Inflammatory macrophage treated with lipopolysaccharide for 1 hour (primary cell): ENCODE measurements at regions not wholly inside any gene's neighbourhood (a gene's known extent, or its start where the extent isn't known, plus 50 kb on each side); places are given as distances from the start of the nearest gene placed in this dataset.
"Not testable (repeated sequence)": the region's sequence is repeated elsewhere in the genome, so short reads cannot be mapped to it uniquely, and the experiment has no call there.

Experiments
- DNase-seq, 2 donors: peaks; one replicate each; pipeline ENCODE4 v3.0.0-alpha.2; 2020 to 2022

DNA sequence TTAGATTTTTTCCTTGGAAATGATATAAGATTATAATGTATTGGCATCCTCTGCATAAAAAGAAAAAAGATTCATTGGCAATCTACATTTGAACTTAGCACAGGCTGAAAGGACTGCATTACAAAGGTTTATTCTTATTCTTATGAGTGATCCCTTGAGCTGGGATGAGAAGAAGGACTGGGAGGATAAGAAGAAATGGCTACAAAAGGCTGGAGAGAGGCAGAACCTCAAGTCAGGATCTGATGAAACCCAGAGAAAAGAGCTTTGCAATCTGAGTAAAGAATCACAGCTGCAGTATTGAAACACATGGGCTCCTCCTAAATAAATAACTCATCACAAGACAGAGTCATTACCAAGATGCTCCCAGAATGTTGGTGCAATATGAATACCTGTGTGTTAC lies 1635.4 kb upstream of the FLRT2 start:
- no peak for DNase-seq

DNA sequence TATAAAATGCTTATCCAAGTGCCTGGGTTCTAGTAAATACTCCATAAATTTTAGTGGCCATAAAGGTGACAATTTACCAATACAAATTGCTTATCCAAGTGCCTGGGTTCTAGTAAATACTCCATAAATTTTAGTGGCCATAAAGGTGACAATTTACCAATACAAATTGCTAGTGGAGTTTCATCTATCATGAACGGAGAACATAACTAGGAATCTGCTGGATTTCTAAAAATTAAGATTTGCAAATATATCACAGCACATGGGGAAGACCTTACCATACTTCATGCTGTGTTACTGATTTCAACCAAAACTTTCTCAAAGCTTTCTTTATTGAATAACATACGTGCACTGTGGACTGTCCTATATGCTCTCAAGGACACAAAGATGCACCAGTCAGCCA lies 1631.4 kb upstream of the FLRT2 start:
- DNase-seq = not testable (repeated sequence)

GRCh38 chr14:83899706-83900105 lies 1630.2 kb upstream of the FLRT2 start:
- DNase-seq = no peak

DNA sequence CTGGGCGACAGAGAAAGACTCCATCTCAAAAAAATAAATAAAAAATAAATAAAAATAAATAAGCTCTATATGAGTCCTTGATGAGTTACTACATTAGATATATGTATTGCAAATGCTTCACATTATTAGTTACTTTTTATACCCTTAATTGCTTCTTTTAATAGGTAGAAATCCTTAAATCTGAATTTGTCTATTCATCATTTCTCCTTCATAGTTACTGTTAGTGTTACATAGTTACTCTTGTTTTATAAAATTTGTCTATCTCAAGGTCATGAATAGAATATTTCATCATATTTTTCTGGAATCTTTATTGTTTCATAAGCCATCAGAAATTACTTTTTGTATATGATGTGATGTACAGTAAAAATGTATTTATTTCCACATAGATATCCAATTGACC lies 1624.8 kb upstream of the FLRT2 start:
- DNase-seq = no peak

- no peak for DNase-seq
Observed at GRCh38 chr14:83908419-83908818, 1621.5 kb upstream of the FLRT2 start.

- DNase-seq = no peak
Observed at GRCh38 chr14:83909507-83909906, 1620.4 kb upstream of the FLRT2 start.

- no peak for DNase-seq
Observed at GRCh38 chr14:83912032-83912642, 1617.8 kb upstream of the FLRT2 start.

- no peak for DNase-seq
Observed at GRCh38 chr14:83913476-83913875, 1616.5 kb upstream of the FLRT2 start.

DNA sequence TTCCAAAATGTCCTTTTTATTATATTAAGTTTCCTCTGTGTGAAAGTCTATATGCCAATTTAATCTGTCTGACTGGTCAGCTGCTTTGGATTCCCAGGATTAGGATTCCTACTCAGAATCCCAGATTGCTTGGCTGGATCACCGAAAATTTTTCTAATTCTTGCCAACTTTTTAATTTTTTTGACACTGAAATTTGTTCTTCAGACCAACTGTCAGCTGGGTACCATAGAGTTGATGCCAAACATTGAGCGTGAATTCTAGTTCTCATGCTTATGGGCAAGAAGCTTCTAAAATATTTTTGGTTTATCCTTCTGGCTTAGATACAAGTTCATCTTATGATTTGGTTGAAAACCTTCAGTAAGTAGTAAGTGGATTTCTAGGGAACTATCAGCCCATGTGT lies 1611.4 kb upstream of the FLRT2 start:
- no peak for DNase-seq

- not testable (repeated sequence) for DNase-seq
Observed at GRCh38 chr14:83919675-83920074, 1610.3 kb upstream of the FLRT2 start.

GRCh38 chr14:83923842-83924241 lies 1606.1 kb upstream of the FLRT2 start:
- no peak for DNase-seq

DNA sequence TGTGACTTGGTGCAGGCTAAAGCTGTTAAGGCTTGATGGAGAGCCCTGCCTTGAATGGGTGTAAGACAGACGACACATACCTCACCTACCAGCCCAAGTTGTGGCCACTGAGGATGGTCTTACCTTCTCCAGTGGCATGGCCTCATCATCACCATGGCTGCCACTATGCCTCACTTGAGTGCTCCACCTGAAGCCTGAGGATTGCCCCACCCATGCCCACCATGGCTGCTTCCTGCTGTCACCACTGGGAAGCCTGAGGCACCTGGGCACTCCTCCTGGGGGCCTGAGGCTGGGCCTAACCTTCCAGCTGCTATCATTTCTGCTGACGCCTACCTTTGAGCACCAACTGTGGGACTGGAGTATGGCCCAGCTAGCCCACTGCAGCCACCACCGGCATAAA lies 1605.7 kb upstream of the FLRT2 start:
- DNase-seq = no peak

DNA sequence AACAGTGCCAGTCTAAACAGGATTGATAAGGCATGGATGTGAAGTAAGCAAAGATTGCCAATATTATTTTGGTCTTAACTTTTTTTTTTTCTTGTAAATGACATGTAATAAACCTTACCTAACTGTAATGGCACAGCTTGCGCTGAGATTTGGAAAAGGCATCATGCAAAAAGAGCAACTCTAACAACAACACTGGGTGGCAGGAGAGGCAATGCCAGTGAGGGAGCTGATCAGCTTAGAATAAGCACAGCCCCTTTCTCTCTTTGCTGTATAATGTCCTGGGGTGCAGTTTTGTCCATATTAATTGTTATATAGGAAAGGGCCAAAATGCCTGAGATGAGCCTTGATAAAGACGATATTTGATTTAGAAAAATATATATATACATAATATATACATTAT lies 1589.7 kb upstream of the FLRT2 start:
- no peak for DNase-seq

DNA sequence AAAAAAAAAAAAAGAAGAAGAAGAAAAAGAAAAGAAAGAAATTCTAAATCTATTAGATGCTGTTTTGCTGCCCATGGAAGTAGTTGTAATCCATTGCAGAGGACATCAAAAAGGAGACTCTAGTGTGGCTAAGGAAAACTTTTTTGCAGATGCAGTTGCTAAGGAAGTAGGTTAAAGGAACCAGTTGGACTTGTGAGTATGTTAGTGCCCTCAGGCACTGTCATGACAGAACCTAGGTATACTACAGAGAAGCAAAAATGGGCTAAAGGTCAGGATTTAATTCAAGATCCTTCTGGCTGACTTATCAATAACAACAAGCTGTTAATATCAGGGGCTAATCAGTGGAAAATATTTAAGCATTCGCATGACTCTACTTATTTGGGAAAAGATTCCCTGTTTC lies 1571.6 kb upstream of the FLRT2 start:
- no peak for DNase-seq

DNA sequence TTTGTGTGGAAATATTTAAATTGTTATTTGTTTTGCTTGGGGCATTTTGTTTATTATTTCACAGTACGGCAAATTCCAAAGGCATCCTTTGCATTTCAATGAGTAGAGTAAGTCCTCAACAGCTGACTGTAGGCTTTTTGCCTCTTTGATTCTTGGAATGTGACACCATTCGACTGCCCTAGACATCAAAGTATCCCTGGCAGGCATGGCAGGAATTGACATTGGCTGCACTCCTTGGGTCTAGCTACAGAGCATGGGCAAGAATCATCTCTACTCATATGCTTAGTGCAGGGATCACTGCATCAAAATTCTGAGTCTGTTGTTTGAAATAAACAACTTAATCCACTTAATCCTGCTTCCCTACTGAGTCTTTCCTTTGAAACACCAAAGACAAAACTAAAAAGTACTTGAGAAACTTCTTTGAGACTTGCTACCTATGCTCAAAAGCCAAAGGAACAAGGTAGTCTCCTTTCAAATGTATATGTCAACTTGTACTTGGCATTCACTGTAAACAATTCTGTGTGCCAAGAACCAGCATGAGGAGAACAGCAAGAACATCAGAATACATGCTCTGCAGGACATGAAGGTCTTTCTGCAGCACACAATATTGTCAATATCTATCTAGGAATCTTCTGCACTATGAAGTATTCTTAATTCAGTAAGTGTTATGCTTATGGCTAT lies 1569.0 kb upstream of the FLRT2 start:
- no peak for DNase-seq

DNA sequence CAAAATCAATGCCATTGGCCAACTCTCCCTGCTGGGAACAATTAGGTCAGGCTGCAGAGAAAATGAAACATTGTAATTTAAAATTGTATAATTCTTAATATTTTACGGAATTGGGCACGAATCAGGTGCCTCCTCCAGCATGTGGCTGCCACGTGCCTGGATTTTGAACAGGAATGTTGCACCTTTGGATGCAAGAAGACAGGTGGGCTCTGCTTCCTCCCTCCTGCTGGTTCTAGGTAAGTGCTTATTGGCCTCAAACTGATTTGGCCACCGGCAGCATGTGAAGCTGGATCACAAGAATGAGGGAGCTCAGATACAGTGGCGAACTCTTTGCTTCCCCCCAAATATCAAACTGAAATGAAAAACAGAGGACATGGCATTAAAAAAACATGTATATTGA lies 1559.9 kb upstream of the FLRT2 start:
- DNase-seq = no peak

DNA sequence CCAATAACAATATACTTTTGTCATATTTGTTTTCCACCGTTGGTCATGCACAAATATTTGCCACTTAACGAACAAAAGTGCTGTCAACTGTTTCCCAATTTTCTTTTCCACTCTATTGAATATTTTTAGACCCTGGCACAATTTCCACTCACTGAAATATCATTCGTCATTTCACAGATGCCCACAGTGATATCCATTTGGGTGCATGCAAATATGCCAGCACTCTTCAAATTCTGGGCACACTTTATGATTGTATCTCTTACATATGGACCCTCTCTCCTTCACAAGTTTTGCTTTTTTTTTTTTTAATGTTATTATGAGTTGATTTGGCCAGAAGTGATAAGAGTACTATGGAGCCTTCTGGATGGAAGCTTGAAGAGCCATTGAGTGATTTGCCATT lies 1557.3 kb upstream of the FLRT2 start:
- no peak for DNase-seq

DNA sequence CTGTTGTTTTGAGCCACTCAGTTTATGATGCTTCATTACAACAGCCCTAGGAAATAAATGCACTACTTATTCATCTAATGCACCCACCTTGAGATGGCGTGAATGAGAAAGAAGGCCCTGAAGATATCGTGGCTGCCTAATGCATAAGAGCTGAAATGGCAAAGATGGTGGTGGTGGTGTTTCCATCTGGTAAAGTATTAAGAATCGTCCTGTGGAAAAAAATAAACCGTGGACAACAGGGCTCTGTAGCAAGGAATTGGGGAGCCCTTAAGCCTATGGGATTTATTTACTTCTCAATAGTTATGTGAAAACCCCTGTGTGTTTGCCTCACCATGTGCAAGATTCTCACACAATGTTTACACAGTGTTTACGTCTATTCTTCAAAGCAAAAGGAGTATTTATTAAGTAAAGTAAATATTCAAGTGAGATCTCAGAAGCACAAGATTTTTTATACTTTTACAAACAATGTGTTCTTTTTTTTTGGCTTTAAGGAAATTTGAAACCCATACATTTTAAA lies 1555.2 kb upstream of the FLRT2 start:
- no peak for DNase-seq

DNA sequence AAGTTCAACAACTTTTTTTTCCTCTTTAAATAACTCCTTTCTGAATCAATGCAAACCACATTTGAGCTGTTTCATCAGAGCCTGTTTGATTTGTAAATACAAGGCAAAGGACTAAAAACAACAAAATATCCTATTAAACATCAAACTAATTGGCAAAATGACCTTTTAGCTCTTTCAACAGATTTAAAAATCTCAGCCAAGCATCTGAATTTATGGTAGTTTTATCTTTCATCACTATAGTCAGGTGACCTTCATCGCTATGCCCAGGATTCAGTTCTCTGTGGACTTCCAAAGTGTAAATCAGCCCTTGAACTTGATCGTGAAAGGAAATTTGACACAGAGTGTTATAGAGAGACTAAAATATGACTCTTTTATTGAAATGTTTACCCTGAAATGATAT lies 1554.5 kb upstream of the FLRT2 start:
- no peak for DNase-seq

DNA sequence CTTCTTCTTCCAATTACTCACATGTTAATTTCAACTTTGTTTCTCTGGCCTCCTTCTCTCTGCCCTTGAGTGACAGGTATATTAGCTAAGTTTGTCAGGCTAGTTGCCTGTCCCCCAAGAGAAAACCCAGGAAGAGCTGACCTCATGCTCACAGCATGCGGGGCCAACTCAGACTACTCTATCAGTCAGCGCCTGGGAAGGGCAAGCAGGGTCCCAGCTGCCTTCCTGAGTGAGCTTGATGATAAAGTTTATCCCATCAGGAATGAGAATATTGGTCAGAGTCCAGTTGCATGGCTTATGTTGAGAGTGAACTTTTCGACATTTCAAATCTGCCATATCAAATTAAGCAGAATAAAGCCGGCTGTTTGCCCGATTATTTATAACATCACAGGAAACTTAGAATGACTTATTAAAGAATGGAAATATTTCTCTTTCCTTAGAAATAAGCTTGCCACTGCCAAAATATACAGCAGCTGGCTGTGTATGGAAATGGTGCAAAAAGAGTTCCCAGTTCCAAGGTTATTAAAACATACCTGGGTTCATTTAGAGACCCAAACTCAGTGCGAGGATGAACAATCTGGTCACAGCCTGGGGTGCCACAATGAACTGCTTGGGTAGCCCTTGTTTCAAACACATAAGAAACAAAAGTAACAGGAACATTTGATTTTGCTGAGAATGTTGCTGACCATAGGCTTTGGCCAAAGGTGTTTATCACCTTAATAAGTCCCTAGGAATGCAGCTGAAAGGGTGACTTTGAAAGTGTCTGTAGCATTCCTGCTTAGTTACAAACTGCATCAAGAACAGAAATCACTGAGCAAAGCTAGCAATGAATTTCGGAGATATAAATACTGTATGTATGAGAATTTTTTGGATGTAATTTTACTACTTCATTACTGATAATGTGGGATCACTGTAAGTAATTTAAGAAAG lies 1553.8 kb upstream of the FLRT2 start:
- no peak for DNase-seq

GRCh38 chr14:83977583-83977982 lies 1552.4 kb upstream of the FLRT2 start:
- no peak for DNase-seq

- peak in 1 of 2 donors; percentile 4 for DNase-seq
Observed at GRCh38 chr14:83981676-83982258, 1548.2 kb upstream of the FLRT2 start.

GRCh38 chr14:83988275-83988674 lies 1541.7 kb upstream of the FLRT2 start:
- DNase-seq = peak; percentile 1 to 38
